ENCODE measurements at regions not wholly inside any gene's neighbourhood (a gene's known extent, or its start where the extent isn't known, plus 50 kb on each side); places are given as distances from the start of the nearest gene placed in this dataset.

- intact Hi-C loops (cut with DNase I; ENCODE audit: low total_unique reads): no loop called here
- no peak overlapping the region for H3K27ac ChIP-seq
- H3K36me3 ChIP-seq: no peaks in the 10 kb centered on the region
- H3K9me3 ChIP-seq: no peaks in the 10 kb centered on the region
- 76 to 96% (median 91%) methylated on average over 2 of the region's 2 CpGs for WGBS, 5 donors
- no peaks in the 10 kb centered on the region for H3K27me3 ChIP-seq (replicated peaks in 1 of 7)
- H3K4me1 ChIP-seq: no peaks in the 10 kb centered on the region
- no peak overlapping the region for H3K4me3 ChIP-seq
- TF ChIP-seq, protein P1, sequence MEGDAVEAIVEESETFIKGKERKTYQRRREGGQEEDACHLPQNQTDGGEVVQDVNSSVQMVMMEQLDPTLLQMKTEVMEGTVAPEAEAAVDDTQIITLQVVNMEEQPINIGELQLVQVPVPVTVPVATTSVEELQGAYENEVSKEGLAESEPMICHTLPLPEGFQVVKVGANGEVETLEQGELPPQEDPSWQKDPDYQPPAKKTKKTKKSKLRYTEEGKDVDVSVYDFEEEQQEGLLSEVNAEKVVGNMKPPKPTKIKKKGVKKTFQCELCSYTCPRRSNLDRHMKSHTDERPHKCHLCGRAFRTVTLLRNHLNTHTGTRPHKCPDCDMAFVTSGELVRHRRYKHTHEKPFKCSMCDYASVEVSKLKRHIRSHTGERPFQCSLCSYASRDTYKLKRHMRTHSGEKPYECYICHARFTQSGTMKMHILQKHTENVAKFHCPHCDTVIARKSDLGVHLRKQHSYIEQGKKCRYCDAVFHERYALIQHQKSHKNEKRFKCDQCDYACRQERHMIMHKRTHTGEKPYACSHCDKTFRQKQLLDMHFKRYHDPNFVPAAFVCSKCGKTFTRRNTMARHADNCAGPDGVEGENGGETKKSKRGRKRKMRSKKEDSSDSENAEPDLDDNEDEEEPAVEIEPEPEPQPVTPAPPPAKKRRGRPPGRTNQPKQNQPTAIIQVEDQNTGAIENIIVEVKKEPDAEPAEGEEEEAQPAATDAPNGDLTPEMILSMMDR (IDR thresholded peaks at IDR 0.05 in 8 of 11, conservative IDR thresholded peaks at IDR 0.05 in 3 of 11): no peak
- no peak for TF ChIP-seq POLR2A (IDR thresholded peaks at IDR 0.05)
- DNase-seq: no peak
Measured at GRCh38 chr1:55466921-55467320, 251.8 kb upstream of the USP24 start.

GRCh38 chr1:55466373-55466772, 251.2 kb upstream of the USP24 start:
- Histone ChIP-seq H3K27me3 (replicated peaks in 1 of 7) (no peaks in the 10 kb centered on the region), H3K27ac (no peak overlapping the region), H3K9me3 (no peaks in the 10 kb centered on the region), H3K36me3 (no peaks in the 10 kb centered on the region), H3K4me3 (no peak overlapping the region), H3K4me1 (no peaks in the 10 kb centered on the region)
- intact Hi-C loops (cut with DNase I; ENCODE audit: low total_unique reads): no loop called here
- 57 to 89% (median 63%) methylated on average over 1 of the region's 1 CpG for WGBS, 5 donors
- no peak for TF ChIP-seq POLR2AphosphoS5 (IDR thresholded peaks at IDR 0.05)
- TF ChIP-seq, protein P1 (IDR thresholded peaks at IDR 0.05 in 8 of 11, conservative IDR thresholded peaks at IDR 0.05 in 3 of 11): no peak
- TF ChIP-seq POLR2A (IDR thresholded peaks at IDR 0.05): no peak
- DNase-seq: no peak

DNA sequence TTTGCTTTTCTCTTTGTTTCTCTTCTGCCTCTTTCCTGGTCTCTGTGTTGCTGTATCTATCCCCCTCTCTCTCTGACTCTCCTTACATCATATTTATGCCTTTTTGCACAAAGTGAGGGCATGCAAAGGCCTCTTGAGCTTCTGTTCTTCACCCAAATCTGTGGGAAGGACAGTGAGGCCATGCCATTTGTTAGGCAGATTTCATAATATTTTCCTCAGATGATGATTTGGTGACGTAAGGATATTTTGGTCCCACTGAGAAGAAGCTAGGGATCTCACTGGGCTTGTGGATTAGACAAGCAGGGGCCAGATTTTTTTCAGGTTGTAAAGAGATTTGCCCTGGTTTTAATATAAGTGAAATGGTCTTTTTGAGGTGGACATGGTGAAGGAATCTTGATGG, 249.4 kb upstream of the USP24 start:
- intact Hi-C loops (cut with DNase I; ENCODE audit: low total_unique reads): no loop called here

GRCh38 chr1:55463814-55464475, 248.8 kb upstream of the USP24 start:
- 80 to 92% (median 84%) methylated on average over 10 of the region's 10 CpGs for WGBS, 5 donors
- intact Hi-C loops (cut with DNase I; ENCODE audit: low total_unique reads): no loop called here

More for the DNA sequence above, 249.4 kb upstream of the USP24 start:
- Histone ChIP-seq H3K27ac (no peak overlapping the region), H3K36me3 (no peaks in the 10 kb centered on the region), H3K4me1 (no peaks in the 10 kb centered on the region), H3K4me3 (no peak overlapping the region), H3K9me3 (no peaks in the 10 kb centered on the region), H3K27me3 (replicated peaks in 1 of 7) (no peaks in the 10 kb centered on the region)
- TF ChIP-seq, protein P1 (IDR thresholded peaks at IDR 0.05 in 8 of 11, conservative IDR thresholded peaks at IDR 0.05 in 3 of 11): no peak
- TF ChIP-seq POLR2AphosphoS5 (IDR thresholded peaks at IDR 0.05): no peak
- TF ChIP-seq POLR2A (IDR thresholded peaks at IDR 0.05): no peak
- 79 to 95% (median 85%) methylated on average over 1 of the region's 1 CpG for WGBS, 5 donors
- no peak for DNase-seq

More at GRCh38 chr1:55463814-55464475, 248.8 kb upstream of the USP24 start:
- Histone ChIP-seq H3K9me3 (peaks cover 0 to 2% (median 0%) of the 10 kb centered on the region in 8 donors), H3K27me3 (replicated peaks in 1 of 7) (no peaks in the 10 kb centered on the region), H3K36me3 (no peaks in the 10 kb centered on the region), H3K4me3 (no peak overlapping the region), H3K4me1 (no peaks in the 10 kb centered on the region), H3K27ac (no peak overlapping the region)
- no peak for DNase-seq
- no peak for TF ChIP-seq POLR2A (IDR thresholded peaks at IDR 0.05)
- TF ChIP-seq, protein P1 (IDR thresholded peaks at IDR 0.05 in 8 of 11, conservative IDR thresholded peaks at IDR 0.05 in 3 of 11): no peak
- TF ChIP-seq POLR2AphosphoS5 (IDR thresholded peaks at IDR 0.05): no peak
